CD4-positive, alpha-beta T cell (primary cell): ENCODE measurements at regions not wholly inside any gene's neighbourhood (a gene's known extent, or its start where the extent isn't known, plus 50 kb on each side); places are given as distances from the start of the nearest gene placed in this dataset.

Source experiments
- ATAC-seq: fragments of 200-7000 bp; cut with Tn5 transposase; one replicate; pipeline ENCODE4 v1.10.0; 2022; ENCODE audit warnings: mild to moderate bottlenecking; ENCODE audit not compliant: poor library complexity
- CTCF ChIA-PET: fragments of 350-600 bp; sonication (Branson Sonifier 250); formaldehyde crosslinking; loops from one replicate; lab custom pipeline; 2021; ENCODE audit warnings: antibody characterized with exemption, inconsistent platforms; lab: Charles Lee
- POLR2A ChIA-PET: fragments of 350-600 bp; sonication (Branson Sonifier 250); formaldehyde crosslinking; loops from one replicate; lab custom pipeline; 2021; ENCODE audit warnings: antibody characterized with exemption, inconsistent platforms; lab: Charles Lee
- DNase-seq, 14 experiments: peaks; one replicate each; pipeline ENCODE4 v3.0.0-alpha.2; 2013 to 2020; ENCODE audit warnings: mixed read lengths in 2 of 14
- H3K27ac ChIP-seq, 2 donors: one replicate each; pipeline versions ENCODE4 v1.5.1 to v1.7.0; 2013; ENCODE audit warnings: low read length in 2 of 2, low read depth in 1 of 2, mild to moderate bottlenecking in 1 of 2
- H3K27me3 ChIP-seq, 2 experiments: 1 replicate in 1 of 2; 2 replicates in 1 of 2; pipeline versions ENCODE4 v1.6.1 to v1.7.0; 2013; ENCODE audit warnings: low read length in 2 of 2, control low read depth in 1 of 2, mild to moderate bottlenecking in 1 of 2, moderate library complexity in 1 of 2; ENCODE audit not compliant: insufficient read depth in 2 of 2, control insufficient read depth in 1 of 2
- H3K36me3 ChIP-seq: one replicate; pipeline ENCODE4 v1.6.1; 2013; ENCODE audit warnings: low read length, control low read depth; ENCODE audit not compliant: insufficient read depth
- H3K4me1 ChIP-seq: one replicate; pipeline ENCODE4 v1.6.1; 2013; ENCODE audit warnings: low read length, control low read depth; ENCODE audit not compliant: insufficient read depth
- H3K4me3 ChIP-seq: one replicate; pipeline ENCODE4 v1.5.1; 2013; ENCODE audit warnings: mild to moderate bottlenecking, low read length, moderate library complexity
- H3K9me3 ChIP-seq, 2 experiments: 1 replicate in 1 of 2; 2 replicates in 1 of 2; pipeline versions ENCODE4 v1.6.1 to v1.7.0; 2013; ENCODE audit warnings: low read length in 2 of 2, mild to moderate bottlenecking in 2 of 2, control low read depth in 1 of 2, moderate library complexity in 1 of 2; ENCODE audit not compliant: control insufficient read depth in 1 of 2, insufficient read depth in 1 of 2
- H3K27ac Mint-ChIP-seq: one replicate; pipeline ENCODE4 v1.8.0; 2020; ENCODE audit warnings: mixed read lengths
- H3K27me3 Mint-ChIP-seq: one replicate; pipeline ENCODE4 v1.8.0; 2021; ENCODE audit warnings: mixed read lengths
- H3K36me3 Mint-ChIP-seq: one replicate; pipeline ENCODE4 v1.8.0; 2021; ENCODE audit warnings: low read depth, mixed read lengths
- H3K4me1 Mint-ChIP-seq: one replicate; pipeline ENCODE4 v1.8.0; 2021; ENCODE audit warnings: low read depth, mixed read lengths
- H3K4me3 Mint-ChIP-seq: one replicate; pipeline ENCODE4 v1.8.0; 2020; ENCODE audit warnings: mild to moderate bottlenecking, mixed read lengths
- H3K9me3 Mint-ChIP-seq: one replicate; pipeline ENCODE4 v1.8.0; 2020; ENCODE audit warnings: mixed read lengths
- CTCF ChIP-seq: fragments of 200-600 bp; IDR thresholded peaks from one replicate; pipeline ENCODE4 v1.8.0; 2022; ENCODE audit warnings: antibody characterized with exemption, mild to moderate bottlenecking
- intact Hi-C, 2 experiments: fragments of 100-400 bp; cut with DNase I in 1 of 2; cut with micrococcal nuclease in 1 of 2; formaldehyde crosslinking; loops; one replicate each; pipeline versions ENCODE4 v1.15.1 to v1.9.0; 2023 to 2025; cut with DNase I, micrococcal nuclease

GRCh38 chr1:100604372-100604771 lies 66.4 kb downstream of the GPR88 start:
- no peak for ATAC-seq

GRCh38 chr1:100606438-100606837 lies 68.5 kb downstream of the GPR88 start:
- Mint-ChIP-seq H3K27me3 (peaks cover 9% of the 10 kb centered on the region), H3K36me3 (peaks cover 3% of the 10 kb centered on the region), H3K4me1 (no peaks in the 10 kb centered on the region), H3K4me3 (no peak overlapping the region), H3K27ac (no peak overlapping the region), H3K9me3 (peaks cover 9% of the 10 kb centered on the region)
- ATAC-seq (no peak), DNase-seq (peak in 2 of 14 experiments; percentile 9 to 21)
- Histone ChIP-seq H3K27ac (no peak overlapping the region), H3K4me1 (no peaks in the 10 kb centered on the region), H3K9me3 (peaks cover 0 to 8% of the 10 kb centered on the region in 2 experiments), H3K27me3 (no peaks in the 10 kb centered on the region), H3K4me3 (no peak overlapping the region), H3K36me3 (no peaks in the 10 kb centered on the region)
- POLR2A ChIA-PET, result interaction anchor here (0.9 kb wide), 1 partner anchor 9 kb away, joined by 7 read pairs; no protein-coding TSS in a partner anchor
- CTCF ChIA-PET, result no interaction called here
- intact Hi-C loops, result loop anchor here in 1 of 2 experiments (2.0 kb wide), 1 partner anchor 260 kb away; no protein-coding TSS in a partner anchor
- TF ChIP-seq CTCF, result no peak

More at GRCh38 chr1:100604372-100604771, 66.4 kb downstream of the GPR88 start:
- H3K36me3 ChIP-seq, result no peaks in the 10 kb centered on the region
- Mint-ChIP-seq H3K27me3 (peaks cover 9% of the 10 kb centered on the region), H3K36me3 (peaks cover 9% of the 10 kb centered on the region), H3K4me1 (no peaks in the 10 kb centered on the region), H3K9me3 (peaks cover 13% of the 10 kb centered on the region), H3K27ac (no peak overlapping the region), H3K4me3 (no peak overlapping the region)
- no peak overlapping the region for H3K27ac ChIP-seq
- intact Hi-C loops, result no loop called here
- H3K4me1 ChIP-seq, result no peaks in the 10 kb centered on the region
- TF ChIP-seq CTCF, result no peak
- H3K27me3 ChIP-seq, result no peaks in the 10 kb centered on the region
- H3K4me3 ChIP-seq, result no peak overlapping the region
- ChIA-PET POLR2A (no interaction called here), CTCF (no interaction called here)
- H3K9me3 ChIP-seq, result peaks cover 0 to 8% of the 10 kb centered on the region in 2 experiments
- no peak for DNase-seq

DNA sequence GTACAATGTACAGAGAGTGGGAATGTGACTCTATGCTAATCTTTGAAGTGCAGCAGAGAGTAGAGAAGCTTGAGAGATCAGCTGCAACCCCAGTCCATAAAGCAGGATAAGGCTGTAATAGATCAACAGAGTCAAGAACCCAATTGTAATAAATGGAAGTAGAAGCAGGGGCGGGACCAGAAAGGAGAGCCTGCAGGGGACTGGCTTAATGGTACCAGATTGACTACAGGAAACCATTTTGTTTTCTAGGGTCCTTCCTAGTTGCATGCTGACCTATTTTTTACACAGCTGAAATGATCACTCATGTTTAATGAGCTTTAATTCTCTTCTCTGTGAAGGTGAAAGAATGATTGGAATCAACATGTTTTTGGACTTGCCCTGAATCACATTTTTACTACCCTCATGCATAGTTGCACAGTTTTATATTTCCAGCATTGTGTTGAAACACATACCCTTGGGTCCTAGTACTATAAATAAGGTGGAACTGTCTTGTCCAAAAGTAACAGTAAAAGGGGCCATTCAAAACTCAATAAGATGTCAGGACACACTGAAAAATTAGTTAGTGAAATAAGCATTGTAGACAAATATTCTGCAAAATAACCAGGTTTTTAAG lies 69.8 kb downstream of the GPR88 start:
- Mint-ChIP-seq H3K9me3 (peaks cover 6% of the 10 kb centered on the region), H3K4me3 (no peak overlapping the region), H3K4me1 (no peaks in the 10 kb centered on the region), H3K36me3 (no peaks in the 10 kb centered on the region), H3K27me3 (peaks cover 9% of the 10 kb centered on the region), H3K27ac (no peak overlapping the region)
- TF ChIP-seq CTCF, result no peak
- DNase-seq (no peak), ATAC-seq (no peak)
- no peaks in the 10 kb centered on the region for H3K27me3 ChIP-seq
- H3K4me3 ChIP-seq, result no peak overlapping the region
- ChIA-PET POLR2A (interaction anchor here (1.0 kb wide), 1 partner anchor 13 kb away, joined by 3 read pairs; no protein-coding TSS in a partner anchor), CTCF (no interaction called here)
- H3K4me1 ChIP-seq, result no peaks in the 10 kb centered on the region
- intact Hi-C loops, result loop anchor here in 1 of 2 experiments (2.0 kb wide), 1 partner anchor 259 kb away; no protein-coding TSS in a partner anchor
- no peaks in the 10 kb centered on the region for H3K36me3 ChIP-seq
- H3K27ac ChIP-seq, result no peak overlapping the region
- H3K9me3 ChIP-seq, result peaks cover 0 to 8% of the 10 kb centered on the region in 2 experiments
